ENCODE measurements at regions not wholly inside any gene's neighbourhood (a gene's known extent, or its start where the extent isn't known, plus 50 kb on each side); places are given as distances from the start of the nearest gene placed in this dataset.
A peak's percentile ranks its signal among the peaks of the same experiment; 100 is the strongest.

- H3K27me3 ChIP-seq (ENCODE audit: control insufficient read depth, insufficient read depth, low read length, poor library complexity, severe bottlenecking) = no peaks in the 10 kb centered on the region
- 24 to 92% methylated on average over 2 to 5 of the region's 5 CpGs for WGBS, 2 experiments (ENCODE audit: insufficient coverage in 1 of 2, insufficient read length in 1 of 2)
- Mint-ChIP-seq H3K36me3 (ENCODE audit: low read depth) (no peaks in the 10 kb centered on the region), H3K4me3 (no peak overlapping the region), H3K9me3 (no peaks in the 10 kb centered on the region), H3K27ac (peak overlapping the region; percentile 82), H3K4me1 (peaks cover 33% of the 10 kb centered on the region), H3K27me3 (ENCODE audit: insufficient read depth) (no peaks in the 10 kb centered on the region)
- peak overlapping the region; percentile 68 for H3K4me3 ChIP-seq (ENCODE audit: low read length)
- peak; percentile 93 for TF ChIP-seq CTCF (conservative IDR thresholded peaks at IDR 0.05)
- H3K4me1 ChIP-seq (ENCODE audit: control insufficient read depth, insufficient read depth, low read length) = peaks cover 5% of the 10 kb centered on the region
- H3K36me3 ChIP-seq (ENCODE audit: control insufficient read depth, insufficient read depth, low read length) = no peaks in the 10 kb centered on the region
- peak; percentile 91 for DNase-seq
- no peak overlapping the region for H3K9ac ChIP-seq (ENCODE audit: extremely low read depth, low read length, poor library complexity, severe bottlenecking)
- no peaks in the 10 kb centered on the region for H3K9me3 ChIP-seq (ENCODE audit: control insufficient read depth, low read length)
- no peak overlapping the region for H3K27ac ChIP-seq (ENCODE audit: low read depth, low read length)
These were observed 209.6 kb upstream of the PIK3C3 start for GRCh38 chr18:41745166-41746049.

- peak; percentile 45 for DNase-seq
- Mint-ChIP-seq H3K4me3 (peak overlapping the region; percentile 5), H3K36me3 (ENCODE audit: low read depth) (no peaks in the 10 kb centered on the region), H3K27me3 (ENCODE audit: insufficient read depth) (no peaks in the 10 kb centered on the region), H3K9me3 (no peaks in the 10 kb centered on the region), H3K4me1 (peaks cover 33% of the 10 kb centered on the region), H3K27ac (peak overlapping the region; percentile 52)
- no peak for TF ChIP-seq CTCF (conservative IDR thresholded peaks at IDR 0.05)
- no peaks in the 10 kb centered on the region for H3K27me3 ChIP-seq (ENCODE audit: control insufficient read depth, insufficient read depth, low read length, poor library complexity, severe bottlenecking)
- 32 to 38% methylated on average over 3 to 6 of the region's 6 CpGs for WGBS, 2 experiments (ENCODE audit: insufficient coverage in 1 of 2, insufficient read length in 1 of 2)
- no peaks in the 10 kb centered on the region for H3K9me3 ChIP-seq (ENCODE audit: control insufficient read depth, low read length)
- H3K36me3 ChIP-seq (ENCODE audit: control insufficient read depth, insufficient read depth, low read length) = no peaks in the 10 kb centered on the region
- peak overlapping the region; percentile 59 for H3K27ac ChIP-seq (ENCODE audit: low read depth, low read length)
- H3K4me3 ChIP-seq (ENCODE audit: low read length) = peak overlapping the region; percentile 68
- H3K4me1 ChIP-seq (ENCODE audit: control insufficient read depth, insufficient read depth, low read length) = peaks cover 5% of the 10 kb centered on the region
- H3K9ac ChIP-seq (ENCODE audit: extremely low read depth, low read length, poor library complexity, severe bottlenecking) = no peak overlapping the region
These were observed 210.5 kb upstream of the PIK3C3 start for GRCh38 chr18:41744421-41745030.

GRCh38 chr18:41737218-41737617, 217.8 kb upstream of the PIK3C3 start:
- no peak for TF ChIP-seq CTCF (conservative IDR thresholded peaks at IDR 0.05)
- Mint-ChIP-seq H3K4me3 (no peak overlapping the region), H3K27me3 (ENCODE audit: insufficient read depth) (no peaks in the 10 kb centered on the region), H3K36me3 (ENCODE audit: low read depth) (no peaks in the 10 kb centered on the region), H3K4me1 (no peaks in the 10 kb centered on the region), H3K27ac (no peak overlapping the region), H3K9me3 (no peaks in the 10 kb centered on the region)
- Histone ChIP-seq H3K27me3 (ENCODE audit: control insufficient read depth, insufficient read depth, low read length, poor library complexity, severe bottlenecking) (no peaks in the 10 kb centered on the region), H3K4me3 (ENCODE audit: low read length) (no peak overlapping the region), H3K9me3 (ENCODE audit: control insufficient read depth, low read length) (no peaks in the 10 kb centered on the region), H3K4me1 (ENCODE audit: control insufficient read depth, insufficient read depth, low read length) (no peaks in the 10 kb centered on the region), H3K27ac (ENCODE audit: low read depth, low read length) (no peak overlapping the region), H3K36me3 (ENCODE audit: control insufficient read depth, insufficient read depth, low read length) (no peaks in the 10 kb centered on the region), H3K9ac (ENCODE audit: extremely low read depth, low read length, poor library complexity, severe bottlenecking) (no peak overlapping the region)
- WGBS, 2 experiments (ENCODE audit: insufficient coverage in 1 of 2, insufficient read length in 1 of 2) = 100% methylated on average over 1 of the region's 1 CpG
- DNase-seq = no peak

Measured in endodermal cell (in vitro differentiated cells).